NB4 (cell line): ENCODE measurements at regions not wholly inside any gene's neighbourhood (a gene's known extent, or its start where the extent isn't known, plus 50 kb on each side); places are given as distances from the start of the nearest gene placed in this dataset.
"Not testable (repeated sequence)": the region's sequence is repeated elsewhere in the genome, so short reads cannot be mapped to it uniquely, and the experiment has no call there.

ENCODE experiments used
- DNase-seq: peaks from one replicate; pipeline ENCODE4 v3.0.0; 2010; ENCODE audit warnings: low read depth
- H3K4me3 ChIP-seq: one replicate; pipeline ENCODE4 v1.5.1; 2011; ENCODE audit warnings: mild to moderate bottlenecking, low read depth, low read length, moderate library complexity
- MAX ChIP-seq: IDR thresholded peaks from 2 replicates; pipeline ENCODE4 v1.6.1; 2011; ENCODE audit warnings: low read depth, low read length
- MYC ChIP-seq: IDR thresholded peaks from 2 replicates; pipeline ENCODE4 v1.6.1; 2011; ENCODE audit warnings: low read depth, low read length
- POLR2A ChIP-seq: IDR thresholded peaks from 2 replicates; pipeline ENCODE4 v1.6.1; 2011; ENCODE audit warnings: mild to moderate bottlenecking; ENCODE audit not compliant: insufficient read length; ENCODE audit errors: extremely low read depth
- TF ChIP-seq, protein P1 (sequence below): IDR thresholded peaks from one replicate; pipeline ENCODE4 v1.5.1; 2012; ENCODE audit warnings: low read depth, low read length

- TF ChIP-seq, protein P1, sequence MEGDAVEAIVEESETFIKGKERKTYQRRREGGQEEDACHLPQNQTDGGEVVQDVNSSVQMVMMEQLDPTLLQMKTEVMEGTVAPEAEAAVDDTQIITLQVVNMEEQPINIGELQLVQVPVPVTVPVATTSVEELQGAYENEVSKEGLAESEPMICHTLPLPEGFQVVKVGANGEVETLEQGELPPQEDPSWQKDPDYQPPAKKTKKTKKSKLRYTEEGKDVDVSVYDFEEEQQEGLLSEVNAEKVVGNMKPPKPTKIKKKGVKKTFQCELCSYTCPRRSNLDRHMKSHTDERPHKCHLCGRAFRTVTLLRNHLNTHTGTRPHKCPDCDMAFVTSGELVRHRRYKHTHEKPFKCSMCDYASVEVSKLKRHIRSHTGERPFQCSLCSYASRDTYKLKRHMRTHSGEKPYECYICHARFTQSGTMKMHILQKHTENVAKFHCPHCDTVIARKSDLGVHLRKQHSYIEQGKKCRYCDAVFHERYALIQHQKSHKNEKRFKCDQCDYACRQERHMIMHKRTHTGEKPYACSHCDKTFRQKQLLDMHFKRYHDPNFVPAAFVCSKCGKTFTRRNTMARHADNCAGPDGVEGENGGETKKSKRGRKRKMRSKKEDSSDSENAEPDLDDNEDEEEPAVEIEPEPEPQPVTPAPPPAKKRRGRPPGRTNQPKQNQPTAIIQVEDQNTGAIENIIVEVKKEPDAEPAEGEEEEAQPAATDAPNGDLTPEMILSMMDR: no peak
- TF ChIP-seq MYC (no peak), POLR2A (no peak), MAX (no peak)
- H3K4me3 ChIP-seq: no peak overlapping the region
- no peak for DNase-seq
Measured at GRCh38 chr14:41229824-41230223, 376.9 kb upstream of the LRFN5 start.

GRCh38 chr14:41225433-41225832, 381.2 kb upstream of the LRFN5 start:
- no peak for DNase-seq
- no peak for TF ChIP-seq POLR2A
- no peak overlapping the region for H3K4me3 ChIP-seq

DNA sequence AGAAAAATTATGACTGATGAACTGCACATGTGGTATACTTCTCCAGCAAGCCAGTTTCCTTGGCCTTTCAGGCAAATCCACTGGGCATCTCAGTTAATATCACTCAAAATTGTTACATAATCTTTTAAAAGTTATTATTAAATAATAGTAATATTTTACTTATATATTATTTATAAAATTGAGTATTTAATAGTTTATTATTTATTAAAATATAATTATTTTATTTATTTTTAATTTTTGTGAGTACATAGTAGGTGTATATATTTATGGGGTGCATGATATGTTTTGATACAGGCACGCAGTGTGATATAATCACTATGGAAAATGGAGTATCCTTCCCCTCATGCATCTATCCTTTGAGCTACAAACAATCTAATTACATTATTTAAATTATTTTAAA, 384.1 kb upstream of the LRFN5 start:
- TF ChIP-seq, protein P1: no peak
- TF ChIP-seq MYC (no peak), MAX (no peak), POLR2A (no peak)
- no peak for DNase-seq
- H3K4me3 ChIP-seq: no peak overlapping the region

DNA sequence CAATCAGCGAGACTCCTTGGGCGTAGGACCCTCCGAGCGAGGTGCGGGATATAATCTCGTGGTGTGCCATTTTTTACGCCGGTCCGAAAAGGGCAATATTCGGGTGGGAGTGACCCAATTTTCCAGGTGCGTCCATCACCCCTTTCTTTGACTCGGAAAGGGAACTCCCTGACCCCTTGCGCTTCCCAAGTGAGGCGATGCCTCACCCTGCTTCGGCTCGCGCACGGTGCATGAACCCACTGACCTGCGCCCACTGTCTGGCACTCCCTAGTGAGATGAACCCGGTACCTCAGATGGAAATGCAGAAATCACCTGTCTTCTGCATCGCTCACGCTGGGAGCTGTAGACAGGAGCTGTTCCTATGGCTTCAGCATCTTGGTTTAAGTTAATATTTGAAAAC, 391.7 kb upstream of the LRFN5 start:
- DNase-seq, H3K4me3 ChIP-seq: not testable (repeated sequence)

GRCh38 chr14:41201696-41202095, 405.0 kb upstream of the LRFN5 start:
- no peak overlapping the region for H3K4me3 ChIP-seq
- TF ChIP-seq MYC (no peak), MAX (no peak)
- TF ChIP-seq, protein P1: no peak
- no peak for DNase-seq

DNA sequence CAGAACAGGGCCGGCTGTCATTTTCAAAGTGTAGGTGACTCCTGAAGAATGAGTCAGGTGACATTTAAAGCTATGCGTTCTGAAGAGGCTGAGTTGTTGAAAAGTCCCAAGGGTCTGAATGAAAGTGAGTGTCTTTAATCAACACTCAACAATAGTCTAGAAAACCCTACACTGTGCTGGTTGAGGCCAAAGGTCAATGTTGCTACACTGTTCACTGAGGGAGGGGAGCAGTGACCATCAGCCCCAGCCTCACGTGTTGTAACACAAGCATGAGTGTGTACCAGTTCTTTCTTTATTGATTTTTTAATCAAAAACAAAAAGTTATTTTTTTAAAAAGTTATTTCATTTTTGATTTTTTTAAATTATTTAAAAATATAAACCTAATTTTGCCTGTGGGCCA, 418.8 kb upstream of the LRFN5 start:
- TF ChIP-seq MAX (no peak), MYC (no peak), POLR2A (no peak)
- TF ChIP-seq, protein P1: no peak
- DNase-seq: no peak
- no peak overlapping the region for H3K4me3 ChIP-seq

DNA sequence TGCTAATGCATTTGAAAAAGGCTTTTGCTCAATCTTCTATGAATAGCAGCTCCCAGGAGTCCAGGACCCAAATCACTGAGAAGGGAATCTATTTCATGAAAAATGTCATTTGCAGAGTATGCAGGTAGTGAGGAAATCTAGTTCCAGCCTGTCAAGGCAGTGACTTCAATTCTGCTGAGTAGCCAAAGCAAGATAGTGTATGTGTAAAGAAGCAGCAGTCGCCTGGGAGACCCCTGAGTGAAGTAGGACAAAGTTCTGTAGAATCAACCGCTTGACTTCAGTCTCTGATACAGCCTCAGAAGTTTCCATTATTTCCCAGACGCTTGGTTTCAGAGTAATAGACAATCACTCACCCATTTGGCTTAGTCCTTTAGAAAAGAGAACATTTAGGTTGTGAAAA, 435.6 kb upstream of the LRFN5 start:
- H3K4me3 ChIP-seq: no peak overlapping the region
- TF ChIP-seq MAX (no peak), POLR2A (no peak), MYC (no peak)
- TF ChIP-seq, protein P1: no peak
- DNase-seq: no peak
